ENCODE measurements at regions not wholly inside any gene's neighbourhood (a gene's known extent, or its start where the extent isn't known, plus 50 kb on each side); places are given as distances from the start of the nearest gene placed in this dataset.

- no peak for TF ChIP-seq CTCF (conservative IDR thresholded peaks at IDR 0.05; ENCODE audit: low read depth, low read length)
- no peak for TF ChIP-seq EZH2 (IDR thresholded peaks at IDR 0.05; ENCODE audit: borderline replicate concordance, low read depth, low read length, poor library complexity, severe bottlenecking)
These were observed 936.2 kb upstream of the LCORL start for GRCh38 chr4:18957716-18958115.
